ENCODE measurements at regions not wholly inside any gene's neighbourhood (a gene's known extent, or its start where the extent isn't known, plus 50 kb on each side); places are given as distances from the start of the nearest gene placed in this dataset.

DNA sequence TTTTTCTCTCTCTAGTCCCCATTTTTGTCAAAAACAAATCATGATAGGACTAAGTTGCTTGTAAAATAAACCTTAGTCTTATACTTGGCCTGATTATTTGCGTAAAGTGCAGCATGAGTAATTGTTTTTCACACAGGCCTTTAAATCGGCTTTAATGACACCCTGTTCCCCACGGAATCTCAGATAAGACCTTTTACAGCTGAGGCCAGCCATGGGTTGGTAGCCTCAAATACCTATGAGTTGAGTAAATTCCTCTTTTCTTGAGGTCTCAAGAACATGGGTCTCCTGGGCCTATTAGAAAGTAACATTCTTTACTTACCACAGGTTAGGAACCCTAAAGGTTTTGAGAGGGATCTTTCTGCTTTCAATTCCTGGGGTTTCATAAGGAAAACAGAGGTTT lies 761.0 kb upstream of the PHF14 start:
- ATAC-seq (no peak), DNase-seq (ENCODE audit: low spot score) (no peak)
- ChIA-PET POLR2A (no interaction called here), CTCF (no interaction called here)
- no peak for TF ChIP-seq KAT7 (CRISPR knock-in tag; IDR thresholded peaks at IDR 0.05; ENCODE audit: borderline replicate concordance)
- TF ChIP-seq SOX15 (CRISPR knock-in tag; IDR thresholded peaks at IDR 0.05): no peak
- TF ChIP-seq, protein P1, sequence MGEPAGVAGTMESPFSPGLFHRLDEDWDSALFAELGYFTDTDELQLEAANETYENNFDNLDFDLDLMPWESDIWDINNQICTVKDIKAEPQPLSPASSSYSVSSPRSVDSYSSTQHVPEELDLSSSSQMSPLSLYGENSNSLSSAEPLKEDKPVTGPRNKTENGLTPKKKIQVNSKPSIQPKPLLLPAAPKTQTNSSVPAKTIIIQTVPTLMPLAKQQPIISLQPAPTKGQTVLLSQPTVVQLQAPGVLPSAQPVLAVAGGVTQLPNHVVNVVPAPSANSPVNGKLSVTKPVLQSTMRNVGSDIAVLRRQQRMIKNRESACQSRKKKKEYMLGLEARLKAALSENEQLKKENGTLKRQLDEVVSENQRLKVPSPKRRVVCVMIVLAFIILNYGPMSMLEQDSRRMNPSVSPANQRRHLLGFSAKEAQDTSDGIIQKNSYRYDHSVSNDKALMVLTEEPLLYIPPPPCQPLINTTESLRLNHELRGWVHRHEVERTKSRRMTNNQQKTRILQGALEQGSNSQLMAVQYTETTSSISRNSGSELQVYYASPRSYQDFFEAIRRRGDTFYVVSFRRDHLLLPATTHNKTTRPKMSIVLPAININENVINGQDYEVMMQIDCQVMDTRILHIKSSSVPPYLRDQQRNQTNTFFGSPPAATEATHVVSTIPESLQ (CRISPR knock-in tag; IDR thresholded peaks at IDR 0.05): no peak
- no peak for TF ChIP-seq FOXJ3 (CRISPR knock-in tag; IDR thresholded peaks at IDR 0.05; ENCODE audit: borderline replicate concordance)
- TF ChIP-seq, protein P2, sequence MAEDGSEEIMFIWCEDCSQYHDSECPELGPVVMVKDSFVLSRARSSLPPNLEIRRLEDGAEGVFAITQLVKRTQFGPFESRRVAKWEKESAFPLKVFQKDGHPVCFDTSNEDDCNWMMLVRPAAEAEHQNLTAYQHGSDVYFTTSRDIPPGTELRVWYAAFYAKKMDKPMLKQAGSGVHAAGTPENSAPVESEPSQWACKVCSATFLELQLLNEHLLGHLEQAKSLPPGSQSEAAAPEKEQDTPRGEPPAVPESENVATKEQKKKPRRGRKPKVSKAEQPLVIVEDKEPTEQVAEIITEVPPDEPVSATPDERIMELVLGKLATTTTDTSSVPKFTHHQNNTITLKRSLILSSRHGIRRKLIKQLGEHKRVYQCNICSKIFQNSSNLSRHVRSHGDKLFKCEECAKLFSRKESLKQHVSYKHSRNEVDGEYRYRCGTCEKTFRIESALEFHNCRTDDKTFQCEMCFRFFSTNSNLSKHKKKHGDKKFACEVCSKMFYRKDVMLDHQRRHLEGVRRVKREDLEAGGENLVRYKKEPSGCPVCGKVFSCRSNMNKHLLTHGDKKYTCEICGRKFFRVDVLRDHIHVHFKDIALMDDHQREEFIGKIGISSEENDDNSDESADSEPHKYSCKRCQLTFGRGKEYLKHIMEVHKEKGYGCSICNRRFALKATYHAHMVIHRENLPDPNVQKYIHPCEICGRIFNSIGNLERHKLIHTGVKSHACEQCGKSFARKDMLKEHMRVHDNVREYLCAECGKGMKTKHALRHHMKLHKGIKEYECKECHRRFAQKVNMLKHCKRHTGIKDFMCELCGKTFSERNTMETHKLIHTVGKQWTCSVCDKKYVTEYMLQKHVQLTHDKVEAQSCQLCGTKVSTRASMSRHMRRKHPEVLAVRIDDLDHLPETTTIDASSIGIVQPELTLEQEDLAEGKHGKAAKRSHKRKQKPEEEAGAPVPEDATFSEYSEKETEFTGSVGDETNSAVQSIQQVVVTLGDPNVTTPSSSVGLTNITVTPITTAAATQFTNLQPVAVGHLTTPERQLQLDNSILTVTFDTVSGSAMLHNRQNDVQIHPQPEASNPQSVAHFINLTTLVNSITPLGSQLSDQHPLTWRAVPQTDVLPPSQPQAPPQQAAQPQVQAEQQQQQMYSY (CRISPR knock-in tag; IDR thresholded peaks at IDR 0.05): no peak
- TF ChIP-seq RORB (CRISPR knock-in tag; IDR thresholded peaks at IDR 0.05): no peak
- no peak for TF ChIP-seq TEAD1 (CRISPR knock-in tag; IDR thresholded peaks at IDR 0.05)
- TF ChIP-seq, protein P3, sequence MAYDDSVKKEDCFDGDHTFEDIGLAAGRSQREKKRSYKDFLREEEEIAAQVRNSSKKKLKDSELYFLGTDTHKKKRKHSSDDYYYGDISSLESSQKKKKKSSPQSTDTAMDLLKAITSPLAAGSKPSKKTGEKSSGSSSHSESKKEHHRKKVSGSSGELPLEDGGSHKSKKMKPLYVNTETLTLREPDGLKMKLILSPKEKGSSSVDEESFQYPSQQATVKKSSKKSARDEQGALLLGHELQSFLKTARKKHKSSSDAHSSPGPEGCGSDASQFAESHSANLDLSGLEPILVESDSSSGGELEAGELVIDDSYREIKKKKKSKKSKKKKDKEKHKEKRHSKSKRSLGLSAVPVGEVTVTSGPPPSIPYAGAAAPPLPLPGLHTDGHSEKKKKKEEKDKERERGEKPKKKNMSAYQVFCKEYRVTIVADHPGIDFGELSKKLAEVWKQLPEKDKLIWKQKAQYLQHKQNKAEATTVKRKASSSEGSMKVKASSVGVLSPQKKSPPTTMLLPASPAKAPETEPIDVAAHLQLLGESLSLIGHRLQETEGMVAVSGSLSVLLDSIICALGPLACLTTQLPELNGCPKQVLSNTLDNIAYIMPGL (CRISPR knock-in tag; IDR thresholded peaks at IDR 0.05): no peak
- TF ChIP-seq CBFB (CRISPR knock-in tag; IDR thresholded peaks at IDR 0.05; ENCODE audit: low read depth): no peak
- TF ChIP-seq TCF7 (CRISPR knock-in tag; IDR thresholded peaks at IDR 0.05; ENCODE audit: low read depth): no peak
- TF ChIP-seq NR1H2 (CRISPR knock-in tag; IDR thresholded peaks at IDR 0.05): no peak
- TF ChIP-seq, protein P4, sequence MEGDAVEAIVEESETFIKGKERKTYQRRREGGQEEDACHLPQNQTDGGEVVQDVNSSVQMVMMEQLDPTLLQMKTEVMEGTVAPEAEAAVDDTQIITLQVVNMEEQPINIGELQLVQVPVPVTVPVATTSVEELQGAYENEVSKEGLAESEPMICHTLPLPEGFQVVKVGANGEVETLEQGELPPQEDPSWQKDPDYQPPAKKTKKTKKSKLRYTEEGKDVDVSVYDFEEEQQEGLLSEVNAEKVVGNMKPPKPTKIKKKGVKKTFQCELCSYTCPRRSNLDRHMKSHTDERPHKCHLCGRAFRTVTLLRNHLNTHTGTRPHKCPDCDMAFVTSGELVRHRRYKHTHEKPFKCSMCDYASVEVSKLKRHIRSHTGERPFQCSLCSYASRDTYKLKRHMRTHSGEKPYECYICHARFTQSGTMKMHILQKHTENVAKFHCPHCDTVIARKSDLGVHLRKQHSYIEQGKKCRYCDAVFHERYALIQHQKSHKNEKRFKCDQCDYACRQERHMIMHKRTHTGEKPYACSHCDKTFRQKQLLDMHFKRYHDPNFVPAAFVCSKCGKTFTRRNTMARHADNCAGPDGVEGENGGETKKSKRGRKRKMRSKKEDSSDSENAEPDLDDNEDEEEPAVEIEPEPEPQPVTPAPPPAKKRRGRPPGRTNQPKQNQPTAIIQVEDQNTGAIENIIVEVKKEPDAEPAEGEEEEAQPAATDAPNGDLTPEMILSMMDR (IDR thresholded peaks at IDR 0.05): no peak
- no peak for TF ChIP-seq ZNF423 (CRISPR knock-in tag; IDR thresholded peaks at IDR 0.05)
- TF ChIP-seq SMAD4 (CRISPR knock-in tag; IDR thresholded peaks at IDR 0.05): no peak
- no peak for TF ChIP-seq SP1 (CRISPR knock-in tag; conservative IDR thresholded peaks at IDR 0.05)
- no peak for TF ChIP-seq NR2C2 (CRISPR knock-in tag; IDR thresholded peaks at IDR 0.05)
- TF ChIP-seq TEAD4 (CRISPR knock-in tag; IDR thresholded peaks at IDR 0.05): no peak
- H3K4me1 Mint-ChIP-seq: no peaks in the 10 kb centered on the region
- peaks cover 29% of the 10 kb centered on the region for H3K9me3 Mint-ChIP-seq
- H3K27me3 Mint-ChIP-seq (ENCODE audit: low read depth): no peaks in the 10 kb centered on the region
- H3K4me3 Mint-ChIP-seq: no peak overlapping the region
- H3K27ac Mint-ChIP-seq: no peak overlapping the region
- H3K36me3 Mint-ChIP-seq: peaks cover 14% of the 10 kb centered on the region

DNA sequence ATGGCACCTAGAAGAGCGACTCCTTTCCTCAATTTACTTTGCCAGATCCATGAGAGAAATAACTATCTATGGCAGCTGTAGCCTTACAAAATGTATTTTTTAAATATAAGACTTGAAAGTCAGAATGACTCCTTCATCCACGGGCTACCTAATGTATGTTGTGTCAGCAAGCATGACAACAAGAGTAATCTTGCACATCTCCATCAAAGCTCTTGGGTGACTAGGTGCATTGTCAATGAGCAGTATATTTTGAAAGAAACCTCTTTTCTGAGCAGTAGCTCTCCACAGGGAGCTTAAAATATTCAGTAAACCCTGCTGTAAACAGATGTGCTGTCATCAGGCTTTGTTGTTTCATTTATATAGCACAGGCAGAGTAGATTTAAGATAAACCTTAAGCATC lies 757.2 kb upstream of the PHF14 start:
- Mint-ChIP-seq H3K4me1 (no peaks in the 10 kb centered on the region), H3K9me3 (peaks cover 29% of the 10 kb centered on the region), H3K4me3 (no peak overlapping the region), H3K36me3 (peaks cover 14% of the 10 kb centered on the region), H3K27me3 (ENCODE audit: low read depth) (no peaks in the 10 kb centered on the region), H3K27ac (no peak overlapping the region)
- no peak for DNase-seq (ENCODE audit: low spot score)
- ChIA-PET CTCF (no interaction called here), POLR2A (no interaction called here)
- no peak for ATAC-seq
- TF ChIP-seq GTF2I (CRISPR knock-in tag; conservative IDR thresholded peaks at IDR 0.05) (no peak), TEAD1 (CRISPR knock-in tag; IDR thresholded peaks at IDR 0.05) (no peak), TCF7 (CRISPR knock-in tag; IDR thresholded peaks at IDR 0.05; ENCODE audit: low read depth) (no peak)
- TF ChIP-seq, protein P5, sequence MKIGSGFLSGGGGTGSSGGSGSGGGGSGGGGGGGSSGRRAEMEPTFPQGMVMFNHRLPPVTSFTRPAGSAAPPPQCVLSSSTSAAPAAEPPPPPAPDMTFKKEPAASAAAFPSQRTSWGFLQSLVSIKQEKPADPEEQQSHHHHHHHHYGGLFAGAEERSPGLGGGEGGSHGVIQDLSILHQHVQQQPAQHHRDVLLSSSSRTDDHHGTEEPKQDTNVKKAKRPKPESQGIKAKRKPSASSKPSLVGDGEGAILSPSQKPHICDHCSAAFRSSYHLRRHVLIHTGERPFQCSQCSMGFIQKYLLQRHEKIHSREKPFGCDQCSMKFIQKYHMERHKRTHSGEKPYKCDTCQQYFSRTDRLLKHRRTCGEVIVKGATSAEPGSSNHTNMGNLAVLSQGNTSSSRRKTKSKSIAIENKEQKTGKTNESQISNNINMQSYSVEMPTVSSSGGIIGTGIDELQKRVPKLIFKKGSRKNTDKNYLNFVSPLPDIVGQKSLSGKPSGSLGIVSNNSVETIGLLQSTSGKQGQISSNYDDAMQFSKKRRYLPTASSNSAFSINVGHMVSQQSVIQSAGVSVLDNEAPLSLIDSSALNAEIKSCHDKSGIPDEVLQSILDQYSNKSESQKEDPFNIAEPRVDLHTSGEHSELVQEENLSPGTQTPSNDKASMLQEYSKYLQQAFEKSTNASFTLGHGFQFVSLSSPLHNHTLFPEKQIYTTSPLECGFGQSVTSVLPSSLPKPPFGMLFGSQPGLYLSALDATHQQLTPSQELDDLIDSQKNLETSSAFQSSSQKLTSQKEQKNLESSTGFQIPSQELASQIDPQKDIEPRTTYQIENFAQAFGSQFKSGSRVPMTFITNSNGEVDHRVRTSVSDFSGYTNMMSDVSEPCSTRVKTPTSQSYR (CRISPR knock-in tag; IDR thresholded peaks at IDR 0.05): no peak
- TF ChIP-seq, protein P6, sequence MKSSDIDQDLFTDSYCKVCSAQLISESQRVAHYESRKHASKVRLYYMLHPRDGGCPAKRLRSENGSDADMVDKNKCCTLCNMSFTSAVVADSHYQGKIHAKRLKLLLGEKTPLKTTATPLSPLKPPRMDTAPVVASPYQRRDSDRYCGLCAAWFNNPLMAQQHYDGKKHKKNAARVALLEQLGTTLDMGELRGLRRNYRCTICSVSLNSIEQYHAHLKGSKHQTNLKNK (CRISPR knock-in tag; IDR thresholded peaks at IDR 0.05): no peak
- TF ChIP-seq, protein P7, sequence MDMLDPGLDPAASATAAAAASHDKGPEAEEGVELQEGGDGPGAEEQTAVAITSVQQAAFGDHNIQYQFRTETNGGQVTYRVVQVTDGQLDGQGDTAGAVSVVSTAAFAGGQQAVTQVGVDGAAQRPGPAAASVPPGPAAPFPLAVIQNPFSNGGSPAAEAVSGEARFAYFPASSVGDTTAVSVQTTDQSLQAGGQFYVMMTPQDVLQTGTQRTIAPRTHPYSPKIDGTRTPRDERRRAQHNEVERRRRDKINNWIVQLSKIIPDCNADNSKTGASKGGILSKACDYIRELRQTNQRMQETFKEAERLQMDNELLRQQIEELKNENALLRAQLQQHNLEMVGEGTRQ (CRISPR knock-in tag; IDR thresholded peaks at IDR 0.05): no peak
- TF ChIP-seq, protein P8, sequence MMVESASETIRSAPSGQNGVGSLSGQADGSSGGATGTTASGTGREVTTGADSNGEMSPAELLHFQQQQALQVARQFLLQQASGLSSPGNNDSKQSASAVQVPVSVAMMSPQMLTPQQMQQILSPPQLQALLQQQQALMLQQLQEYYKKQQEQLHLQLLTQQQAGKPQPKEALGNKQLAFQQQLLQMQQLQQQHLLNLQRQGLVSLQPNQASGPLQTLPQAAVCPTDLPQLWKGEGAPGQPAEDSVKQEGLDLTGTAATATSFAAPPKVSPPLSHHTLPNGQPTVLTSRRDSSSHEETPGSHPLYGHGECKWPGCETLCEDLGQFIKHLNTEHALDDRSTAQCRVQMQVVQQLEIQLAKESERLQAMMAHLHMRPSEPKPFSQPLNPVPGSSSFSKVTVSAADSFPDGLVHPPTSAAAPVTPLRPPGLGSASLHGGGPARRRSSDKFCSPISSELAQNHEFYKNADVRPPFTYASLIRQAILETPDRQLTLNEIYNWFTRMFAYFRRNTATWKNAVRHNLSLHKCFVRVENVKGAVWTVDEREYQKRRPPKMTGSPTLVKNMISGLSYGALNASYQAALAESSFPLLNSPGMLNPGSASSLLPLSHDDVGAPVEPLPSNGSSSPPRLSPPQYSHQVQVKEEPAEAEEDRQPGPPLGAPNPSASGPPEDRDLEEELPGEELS (CRISPR knock-in tag; IDR thresholded peaks at IDR 0.05): no peak

All from WTC11 (cell line).